HG02588 (cell line): ENCODE measurements at regions not wholly inside any gene's neighbourhood (a gene's known extent, or its start where the extent isn't known, plus 50 kb on each side); places are given as distances from the start of the nearest gene placed in this dataset.

Experiments used
- ATAC-seq: cut with Tn5 transposase; IDR thresholded peaks from one replicate; pipeline ENCODE4 v1.9.1; 2021; ENCODE audit warnings: mild to moderate bottlenecking, moderate library complexity; ENCODE audit not compliant: unreplicated experiment

GRCh38 chr10:4102802-4103344 is 317.9 kb upstream of the KLF6 start:
- ATAC-seq = no peak

DNA sequence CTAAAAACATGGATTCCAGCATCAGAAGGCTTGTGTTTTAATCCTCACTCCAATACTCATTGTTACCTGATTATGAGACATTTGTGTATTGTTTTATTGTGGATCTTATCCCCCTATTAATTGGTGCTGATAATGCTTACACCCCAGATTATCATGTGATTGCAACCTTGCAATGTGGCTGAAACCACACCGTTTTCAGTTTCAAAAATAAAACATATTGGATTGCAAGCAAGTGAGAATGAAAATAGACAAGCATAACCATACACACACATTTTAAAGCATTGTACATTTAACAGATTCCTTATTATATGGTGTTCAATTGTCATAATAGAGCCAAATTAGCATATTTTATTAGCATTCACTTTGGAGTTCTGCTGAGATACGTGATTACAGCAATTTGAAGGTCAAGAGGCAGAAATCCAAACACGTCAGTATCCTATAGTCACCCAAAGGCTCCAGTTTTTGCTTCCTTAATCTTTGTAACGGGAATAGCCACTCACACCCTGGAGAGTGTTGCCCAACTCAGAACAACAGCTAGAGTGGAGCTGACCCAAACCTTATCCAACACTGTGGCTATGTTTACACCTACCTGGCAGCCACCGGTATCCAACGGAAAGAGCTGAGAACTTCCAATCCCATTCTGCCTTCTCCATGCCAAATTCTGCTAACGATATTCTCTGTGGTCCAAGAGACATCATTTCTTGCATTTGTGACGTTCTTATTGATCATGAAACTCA is 317.1 kb upstream of the KLF6 start:
- ATAC-seq = no peak

- no peak for ATAC-seq
These were observed 315.4 kb upstream of the KLF6 start for GRCh38 chr10:4100380-4100779.

- ATAC-seq = no peak
These were observed 314.2 kb upstream of the KLF6 start for GRCh38 chr10:4099202-4099601.

DNA sequence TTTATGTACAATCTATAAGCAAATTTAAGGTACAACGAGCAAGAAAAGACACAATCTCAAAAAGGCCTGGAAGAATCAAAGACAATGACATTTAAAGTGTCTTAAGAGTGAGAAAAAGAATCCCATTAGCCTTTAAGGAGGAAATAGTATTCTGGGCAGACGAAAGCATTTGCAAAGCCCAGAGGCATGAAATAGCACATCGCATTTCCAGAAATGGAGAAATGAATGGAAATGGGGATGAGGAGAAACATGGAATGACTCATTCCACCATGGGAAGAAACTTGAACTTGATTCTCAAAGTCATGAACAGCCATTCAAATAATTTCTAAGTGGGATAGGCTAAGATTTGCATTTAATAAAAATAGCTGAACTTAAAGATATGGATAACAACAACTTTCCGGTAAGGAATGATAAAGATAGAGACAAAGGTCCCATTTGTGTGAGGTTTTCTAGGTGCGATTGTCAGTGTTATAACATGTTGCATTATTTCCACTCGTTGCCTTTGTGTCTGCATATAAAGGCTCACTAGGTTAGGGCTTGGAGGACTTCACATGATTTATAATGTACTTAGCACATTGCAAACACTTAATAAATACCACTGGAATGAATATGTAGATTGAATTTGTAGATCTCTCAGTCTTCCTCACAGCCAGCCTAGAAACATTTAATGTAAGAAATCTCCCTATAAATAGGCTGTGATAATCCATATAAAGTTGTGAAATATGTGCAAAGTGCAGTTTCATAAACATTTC is 310.3 kb upstream of the KLF6 start:
- ATAC-seq = no peak

- ATAC-seq = no peak
These were observed 309.7 kb upstream of the KLF6 start for GRCh38 chr10:4094751-4095150.

DNA sequence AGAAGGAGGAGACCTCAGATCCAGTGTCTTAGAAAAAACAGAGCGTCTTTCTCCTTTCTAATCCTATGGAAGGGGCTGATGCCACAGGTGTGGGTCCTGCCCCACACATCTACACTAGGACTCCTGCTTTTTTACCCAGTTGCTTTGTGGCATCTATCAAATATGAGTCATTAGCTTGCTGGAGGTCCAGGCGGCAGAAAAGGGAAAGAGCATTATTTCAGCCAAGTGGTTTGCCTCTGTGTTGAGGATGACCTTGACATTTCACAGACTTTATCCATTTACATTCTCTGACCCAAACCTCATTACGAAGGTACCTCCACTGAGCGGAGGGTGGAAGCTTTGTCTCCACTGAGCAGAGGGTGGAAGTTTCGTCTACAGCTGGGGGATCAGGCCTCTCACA is 308.4 kb upstream of the KLF6 start:
- ATAC-seq = no peak

- ATAC-seq = no peak
These were observed 303.5 kb upstream of the KLF6 start for GRCh38 chr10:4088354-4089066.

DNA sequence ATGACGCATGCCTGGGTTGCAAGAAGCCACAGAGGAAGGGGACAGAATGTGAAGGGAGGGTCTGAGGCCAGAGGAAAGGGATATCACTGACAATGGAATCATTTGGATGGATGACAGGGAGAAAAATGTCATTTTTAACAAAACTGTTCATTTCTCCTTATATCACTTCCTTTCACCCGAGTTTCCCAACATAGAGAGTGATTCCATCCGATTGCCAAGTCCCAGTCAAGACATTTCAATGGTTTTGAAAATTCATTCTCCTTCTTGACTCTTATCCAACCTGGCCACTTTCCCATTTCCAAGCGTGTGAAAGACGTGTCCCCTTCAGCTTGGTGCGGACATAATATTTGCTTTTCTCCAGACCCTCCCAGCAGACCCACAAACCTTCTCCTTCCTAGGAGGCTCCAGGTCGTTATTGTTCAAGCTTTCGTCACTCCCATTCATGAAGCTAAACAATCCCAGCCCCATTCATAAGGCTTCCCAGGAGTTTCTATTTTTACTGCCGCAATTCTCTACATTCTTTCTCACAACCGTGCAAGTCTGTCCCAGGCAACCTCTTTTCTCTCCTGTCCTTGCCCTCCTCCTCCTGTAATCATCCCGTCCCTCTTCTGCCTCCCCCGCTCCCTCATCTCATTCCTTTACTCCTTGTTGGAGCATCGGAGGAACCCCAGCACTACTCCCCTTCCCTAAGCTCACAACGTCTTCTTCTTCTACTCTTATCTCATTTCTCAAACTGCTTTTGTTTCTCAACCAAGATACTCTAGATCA is 301.3 kb upstream of the KLF6 start:
- ATAC-seq = no peak

GRCh38 chr10:4083509-4084003 is 298.5 kb upstream of the KLF6 start:
- no peak for ATAC-seq

DNA sequence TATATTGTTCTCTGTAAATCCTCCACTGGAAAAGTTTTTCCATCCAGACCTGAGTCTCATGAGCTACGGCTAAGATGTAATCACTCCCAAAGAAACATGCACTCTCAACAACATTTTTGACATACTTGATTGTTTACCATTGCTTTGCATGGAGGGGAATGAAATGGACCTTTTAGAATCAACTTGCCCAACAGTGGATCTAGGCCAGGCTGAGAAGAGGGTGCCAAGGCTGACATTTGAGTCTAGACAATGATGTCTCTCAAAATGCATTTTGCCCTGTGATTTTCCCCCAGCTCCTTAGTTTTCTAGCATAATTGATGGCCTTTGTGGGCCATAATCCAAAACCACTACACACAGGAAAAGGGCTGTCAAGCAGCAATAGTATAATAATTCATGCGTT is 297.9 kb upstream of the KLF6 start:
- ATAC-seq = no peak

GRCh38 chr10:4081685-4082111 is 296.7 kb upstream of the KLF6 start:
- no peak for ATAC-seq

DNA sequence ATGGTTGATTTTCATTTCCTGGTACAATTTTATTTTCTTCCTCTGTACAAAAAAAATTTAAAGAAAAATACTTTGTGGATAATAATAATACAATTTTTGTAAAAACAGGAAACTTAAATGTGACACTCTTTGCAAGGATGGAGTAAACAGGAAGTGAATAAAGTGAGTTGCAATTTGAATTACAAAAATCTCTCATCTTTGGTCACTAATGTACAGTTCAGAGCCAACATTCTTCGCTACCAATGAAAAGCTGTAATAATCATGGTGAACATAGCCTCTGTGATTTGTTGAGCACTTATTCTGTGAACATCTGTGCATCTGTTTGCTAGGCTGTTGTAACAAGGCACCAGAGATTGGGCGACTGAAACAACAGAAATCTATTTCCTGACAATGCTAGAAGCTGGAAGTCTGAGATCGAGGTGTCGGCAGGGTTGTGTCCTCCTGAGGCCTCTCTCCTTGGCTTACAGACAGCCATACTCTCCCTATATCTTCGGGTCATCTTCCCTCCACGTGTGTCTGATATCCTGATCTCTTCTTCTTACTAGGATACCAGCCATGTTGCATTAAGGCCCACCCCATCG is 295.3 kb upstream of the KLF6 start:
- ATAC-seq = no peak

DNA sequence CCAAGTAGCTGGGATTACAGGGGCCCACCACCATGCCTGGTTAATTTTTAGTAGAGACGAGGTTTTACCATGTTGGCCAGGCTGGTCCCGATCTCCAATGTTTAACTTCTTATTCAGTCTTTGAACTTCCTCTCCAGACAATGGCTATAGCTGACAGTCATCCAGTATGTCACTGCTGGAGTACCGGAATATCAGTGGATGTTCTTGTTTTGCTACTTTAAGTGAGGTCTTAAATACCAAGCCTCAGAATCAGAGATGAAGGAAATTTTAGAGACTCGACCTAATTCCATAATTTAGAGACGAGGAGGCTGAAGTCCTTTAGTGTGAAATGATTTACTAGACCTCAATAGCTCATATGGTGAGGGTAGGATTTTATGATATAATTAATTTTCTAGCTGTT is 294.8 kb upstream of the KLF6 start:
- ATAC-seq = no peak

DNA sequence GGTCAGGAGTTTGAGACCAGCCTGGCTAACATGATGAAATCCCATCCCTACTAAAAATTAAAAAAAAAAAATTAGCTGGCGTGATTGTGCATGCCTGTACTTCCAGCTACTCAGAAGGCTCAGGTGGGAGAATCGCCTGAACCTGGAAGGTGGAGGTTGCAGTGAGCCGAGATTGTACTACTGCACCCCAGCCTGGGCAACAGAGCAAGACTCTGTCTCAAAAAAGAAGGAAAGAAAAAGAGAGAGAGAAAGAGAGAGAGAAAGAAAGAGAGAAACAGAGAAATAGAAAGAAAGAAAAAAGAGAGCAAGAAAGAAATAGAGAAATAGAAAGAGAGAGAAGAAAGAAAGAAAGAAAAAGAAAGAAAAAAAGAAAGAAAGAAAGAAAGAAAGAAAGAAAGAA is 292.8 kb upstream of the KLF6 start:
- ATAC-seq = no peak

GRCh38 chr10:4076983-4077382 is 292.0 kb upstream of the KLF6 start:
- no peak for ATAC-seq

DNA sequence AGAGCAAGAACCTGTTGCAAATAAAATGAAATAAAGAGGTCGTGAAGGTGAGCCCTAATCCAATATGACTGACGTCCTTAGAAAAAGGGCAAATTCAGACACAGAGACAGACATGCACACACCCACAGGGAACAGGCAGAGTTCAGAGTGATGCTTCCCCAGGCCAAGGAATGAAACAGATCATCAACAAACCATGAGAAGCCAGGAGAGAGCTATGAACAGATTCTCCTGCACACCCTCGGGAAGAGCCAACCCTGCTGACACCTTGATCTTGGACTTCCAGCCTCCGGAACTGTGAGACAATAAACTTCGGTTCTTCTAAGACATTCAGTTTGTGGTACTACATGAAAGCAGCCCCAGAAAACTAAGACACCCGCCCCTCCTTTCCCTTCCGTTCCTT is 290.4 kb upstream of the KLF6 start:
- ATAC-seq = no peak

DNA sequence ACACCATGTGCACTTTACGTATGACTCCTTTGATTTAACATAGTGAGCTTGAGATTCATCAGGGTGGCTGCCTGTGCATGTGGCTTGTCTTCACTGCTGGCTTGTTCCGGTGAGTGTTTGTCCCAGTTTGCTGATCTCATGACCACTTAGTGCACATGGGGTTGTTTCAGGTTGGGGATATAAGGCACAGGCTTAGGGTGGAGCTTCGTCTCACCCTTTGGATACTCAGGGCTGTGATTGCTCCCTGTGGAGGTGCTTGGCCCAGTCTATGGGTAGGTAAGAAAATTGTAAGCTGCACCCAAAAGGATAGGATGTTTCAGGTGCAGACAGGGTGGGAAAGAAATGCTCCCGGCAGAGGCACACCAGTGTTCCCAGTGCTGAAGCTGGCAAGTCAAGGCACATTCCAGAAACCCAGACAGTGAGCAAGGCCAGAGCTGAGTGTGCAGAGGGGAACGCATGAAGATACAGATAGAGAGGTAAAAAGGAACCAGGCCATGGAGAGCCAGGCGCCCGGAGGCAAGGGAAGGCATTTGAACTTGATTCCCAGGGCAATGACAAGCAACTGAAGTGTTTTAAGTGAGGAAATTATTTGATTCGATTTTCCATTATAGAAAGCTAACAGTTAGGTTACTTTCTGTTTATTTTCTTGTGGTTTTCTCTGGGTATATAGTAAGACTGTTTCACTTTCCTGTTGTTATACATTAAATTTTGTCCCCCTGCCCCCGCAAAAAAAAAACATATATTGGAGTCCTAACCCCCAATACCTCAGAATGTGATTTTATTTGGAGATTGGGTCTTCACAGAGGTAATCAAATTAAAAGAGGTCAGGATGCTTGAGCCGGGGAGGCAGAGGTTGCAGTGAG is 289.8 kb upstream of the KLF6 start:
- ATAC-seq = no peak

- no peak for ATAC-seq
These were observed 288.9 kb upstream of the KLF6 start for GRCh38 chr10:4073912-4074311.
